HG03159 (cell line): ENCODE measurements at regions not wholly inside any gene's neighbourhood (a gene's known extent, or its start where the extent isn't known, plus 50 kb on each side); places are given as distances from the start of the nearest gene placed in this dataset.

Experiments
- ATAC-seq: cut with Tn5 transposase; IDR thresholded peaks from one replicate; pipeline ENCODE4 v1.9.1; 2021; ENCODE audit warnings: mild to moderate bottlenecking, moderate library complexity; ENCODE audit not compliant: unreplicated experiment

DNA sequence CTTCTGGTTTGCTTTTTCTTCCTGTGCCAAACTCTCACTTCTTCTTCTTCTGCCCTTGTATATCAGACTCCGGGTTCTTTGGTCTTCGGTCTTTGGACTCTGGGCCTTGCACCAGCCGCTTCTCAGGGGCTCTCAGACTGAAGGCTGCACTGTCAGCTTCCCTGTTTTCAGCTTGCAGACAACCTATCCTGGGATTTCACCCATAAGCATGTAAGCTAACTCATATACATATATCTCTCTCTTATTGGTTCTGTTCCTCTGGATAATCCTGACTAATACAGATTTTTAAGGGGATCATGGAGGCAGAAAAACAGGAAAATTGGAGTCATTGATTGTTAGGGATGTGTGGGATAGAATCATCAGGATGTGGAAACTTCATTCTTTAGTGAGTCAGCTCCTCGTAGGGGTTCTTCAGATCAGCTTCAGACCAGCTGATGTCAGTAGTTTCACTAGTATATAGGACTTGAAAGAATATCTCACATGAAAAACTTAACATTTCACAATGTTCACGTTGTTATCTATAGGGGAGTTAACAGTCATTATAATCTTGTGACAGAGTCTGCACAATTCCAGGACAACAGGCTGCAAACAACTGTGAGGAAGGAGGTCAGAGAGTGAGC, 102.9 kb downstream of the RASSF9 start:
- no peak for ATAC-seq

DNA sequence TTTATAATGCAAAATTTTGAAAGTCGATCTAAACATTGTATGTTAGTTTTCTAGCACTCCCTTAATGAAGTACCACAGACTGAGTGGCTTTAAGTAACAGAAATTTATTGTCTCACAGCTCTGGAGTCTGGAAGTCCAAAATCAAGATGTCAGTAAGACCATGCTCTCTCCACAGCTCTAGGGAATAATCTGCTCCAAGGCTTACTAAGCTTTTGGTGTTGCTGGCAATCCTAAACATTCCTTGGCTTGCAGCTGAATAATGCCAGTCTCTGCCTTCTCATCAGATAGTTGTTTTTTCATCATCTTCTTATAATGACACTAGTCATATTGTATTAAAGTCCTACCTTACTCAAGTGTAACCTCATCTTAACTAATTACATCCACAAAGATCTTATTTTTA, 102.2 kb downstream of the RASSF9 start:
- ATAC-seq, result no peak

GRCh38 chr12:85740186-85740585, 96.0 kb downstream of the RASSF9 start:
- ATAC-seq, result no peak

GRCh38 chr12:85741046-85741445, 95.2 kb downstream of the RASSF9 start:
- no peak for ATAC-seq

- ATAC-seq, result no peak
Measured at GRCh38 chr12:85747941-85748495, 88.2 kb downstream of the RASSF9 start.
